ENCODE measurements at regions not wholly inside any gene's neighbourhood (a gene's known extent, or its start where the extent isn't known, plus 50 kb on each side); places are given as distances from the start of the nearest gene placed in this dataset.

DNA sequence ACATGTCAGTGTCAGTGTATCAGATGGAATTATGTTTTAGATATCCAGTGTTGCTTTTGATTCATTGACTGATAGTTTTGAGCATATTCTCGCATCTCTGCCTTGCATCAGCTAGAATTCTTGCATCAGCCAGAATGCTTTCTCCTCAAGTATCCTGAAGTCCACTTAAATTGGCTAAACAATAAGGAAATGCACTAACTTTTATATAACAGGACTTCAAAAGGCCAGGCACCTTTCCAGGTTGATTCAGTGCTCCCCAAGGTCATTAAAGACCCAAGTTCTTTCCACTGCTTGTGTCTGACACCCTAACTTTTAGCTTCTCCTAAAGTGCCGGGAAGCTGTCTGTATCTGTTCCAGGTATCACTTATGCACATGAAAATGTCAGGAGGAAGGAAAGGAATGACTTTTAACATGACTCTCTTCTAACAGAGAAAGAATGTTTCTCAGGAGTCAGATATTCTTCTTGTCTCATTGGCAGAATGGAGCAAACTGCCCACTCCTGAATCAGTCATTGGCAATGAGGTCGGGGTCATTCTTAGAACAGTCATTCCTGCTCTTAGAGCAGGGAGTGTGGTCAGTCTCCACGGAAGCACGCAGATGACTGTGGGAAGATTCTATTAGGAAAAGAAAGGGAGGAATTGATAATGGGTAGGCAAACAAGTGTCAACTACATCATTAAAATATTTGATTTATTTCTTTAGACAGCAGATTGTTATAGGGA, 92.9 kb upstream of the TLL1 start:
- Histone ChIP-seq H3K4me2 (ENCODE audit: extremely low read depth, insufficient read depth, low read length) (no peak overlapping the region), H3K36me3 (ENCODE audit: control insufficient read depth, insufficient read depth, low read length) (no peaks in the 10 kb centered on the region), H3K79me2 (ENCODE audit: control insufficient read depth, insufficient read depth, low read length) (no peaks in the 10 kb centered on the region), H4K20me1 (ENCODE audit: control insufficient read depth, extremely low read depth, insufficient read depth, low read length) (no peaks in the 10 kb centered on the region), H3K27ac (ENCODE audit: insufficient read depth, low read length) (no peak overlapping the region), H3K9ac (ENCODE audit: insufficient read depth, low read length) (no peak overlapping the region), H2AFZ (ENCODE audit: low read length) (no peak overlapping the region), H3K9me3 (ENCODE audit: control insufficient read depth, insufficient read depth, low read depth, low read length) (no peaks in the 10 kb centered on the region), H3K4me1 (ENCODE audit: control insufficient read depth, extremely low read depth, insufficient read depth, low read length) (no peaks in the 10 kb centered on the region), H3K4me3 (replicated peaks in 1 of 4; ENCODE audit: control extremely low read depth in 1 of 4, insufficient read depth in 1 of 4, low read depth in 3 of 4, low read length in 4 of 4) (no peak overlapping the region), H3K27me3 (ENCODE audit: control insufficient read depth, insufficient read depth, low read length) (no peaks in the 10 kb centered on the region)
- DNase-seq (ENCODE audit: low read depth in 2 of 2): peak; percentile 2 to 48
- no peak for TF ChIP-seq EZH2 (IDR thresholded peaks at IDR 0.05; ENCODE audit: low read length, missing control alignments)
- TF ChIP-seq, protein P1, sequence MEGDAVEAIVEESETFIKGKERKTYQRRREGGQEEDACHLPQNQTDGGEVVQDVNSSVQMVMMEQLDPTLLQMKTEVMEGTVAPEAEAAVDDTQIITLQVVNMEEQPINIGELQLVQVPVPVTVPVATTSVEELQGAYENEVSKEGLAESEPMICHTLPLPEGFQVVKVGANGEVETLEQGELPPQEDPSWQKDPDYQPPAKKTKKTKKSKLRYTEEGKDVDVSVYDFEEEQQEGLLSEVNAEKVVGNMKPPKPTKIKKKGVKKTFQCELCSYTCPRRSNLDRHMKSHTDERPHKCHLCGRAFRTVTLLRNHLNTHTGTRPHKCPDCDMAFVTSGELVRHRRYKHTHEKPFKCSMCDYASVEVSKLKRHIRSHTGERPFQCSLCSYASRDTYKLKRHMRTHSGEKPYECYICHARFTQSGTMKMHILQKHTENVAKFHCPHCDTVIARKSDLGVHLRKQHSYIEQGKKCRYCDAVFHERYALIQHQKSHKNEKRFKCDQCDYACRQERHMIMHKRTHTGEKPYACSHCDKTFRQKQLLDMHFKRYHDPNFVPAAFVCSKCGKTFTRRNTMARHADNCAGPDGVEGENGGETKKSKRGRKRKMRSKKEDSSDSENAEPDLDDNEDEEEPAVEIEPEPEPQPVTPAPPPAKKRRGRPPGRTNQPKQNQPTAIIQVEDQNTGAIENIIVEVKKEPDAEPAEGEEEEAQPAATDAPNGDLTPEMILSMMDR (conservative IDR thresholded peaks at IDR 0.05 in 1 of 2, IDR thresholded peaks at IDR 0.05 in 1 of 2; ENCODE audit: low read depth in 1 of 2, low read length in 2 of 2): no peak

DNA sequence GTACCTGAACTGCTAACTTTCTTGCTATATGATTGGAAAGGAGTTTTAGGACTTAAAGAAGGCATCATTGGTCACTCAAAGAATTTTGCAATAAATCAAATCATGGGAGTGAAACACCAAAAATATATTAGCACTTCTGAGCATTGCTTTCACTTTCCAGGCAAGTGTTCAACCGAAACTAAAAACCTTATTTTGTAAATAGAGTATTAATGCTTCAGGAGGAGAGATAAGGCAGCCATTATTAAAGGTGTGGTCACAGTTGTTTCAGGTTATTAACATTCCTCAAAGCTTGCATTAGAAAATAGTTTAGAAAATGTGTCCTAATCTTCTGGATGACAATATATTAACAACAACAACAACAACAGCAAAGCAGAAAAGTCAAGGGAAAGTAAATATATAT, 92.3 kb upstream of the TLL1 start:
- Histone ChIP-seq H3K4me2 (ENCODE audit: extremely low read depth, insufficient read depth, low read length) (no peak overlapping the region), H3K9me3 (ENCODE audit: control insufficient read depth, insufficient read depth, low read depth, low read length) (no peaks in the 10 kb centered on the region), H3K4me3 (replicated peaks in 1 of 4; ENCODE audit: control extremely low read depth in 1 of 4, insufficient read depth in 1 of 4, low read depth in 3 of 4, low read length in 4 of 4) (no peak overlapping the region), H3K4me1 (ENCODE audit: control insufficient read depth, extremely low read depth, insufficient read depth, low read length) (no peaks in the 10 kb centered on the region), H3K79me2 (ENCODE audit: control insufficient read depth, insufficient read depth, low read length) (no peaks in the 10 kb centered on the region), H3K9ac (ENCODE audit: insufficient read depth, low read length) (no peak overlapping the region), H2AFZ (ENCODE audit: low read length) (no peak overlapping the region), H4K20me1 (ENCODE audit: control insufficient read depth, extremely low read depth, insufficient read depth, low read length) (no peaks in the 10 kb centered on the region), H3K27me3 (ENCODE audit: control insufficient read depth, insufficient read depth, low read length) (no peaks in the 10 kb centered on the region), H3K27ac (ENCODE audit: insufficient read depth, low read length) (no peak overlapping the region), H3K36me3 (ENCODE audit: control insufficient read depth, insufficient read depth, low read length) (no peaks in the 10 kb centered on the region)
- no peak for TF ChIP-seq EZH2 (IDR thresholded peaks at IDR 0.05; ENCODE audit: low read length, missing control alignments)
- TF ChIP-seq, protein P1 (conservative IDR thresholded peaks at IDR 0.05 in 1 of 2, IDR thresholded peaks at IDR 0.05 in 1 of 2; ENCODE audit: low read depth in 1 of 2, low read length in 2 of 2): no peak
- DNase-seq (ENCODE audit: low read depth in 2 of 2): no peak

DNA sequence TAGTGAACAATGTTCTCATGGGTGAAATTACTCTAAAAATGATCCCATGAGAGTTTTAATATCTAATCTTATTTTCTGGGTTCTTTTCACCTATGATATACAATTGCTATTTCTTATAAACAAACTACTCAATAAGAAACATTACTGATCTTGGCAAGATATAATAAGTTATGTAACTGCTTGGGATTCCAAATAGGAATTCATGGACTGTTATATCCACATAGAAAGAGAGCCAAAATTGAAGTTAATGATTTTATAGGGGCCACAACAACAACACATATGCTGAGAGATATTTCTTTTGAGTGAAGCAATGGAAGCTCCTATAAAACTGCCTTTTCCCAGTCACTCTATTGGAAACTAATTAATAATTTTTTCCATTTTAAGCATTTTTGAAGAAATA, 90.4 kb upstream of the TLL1 start:
- Histone ChIP-seq H3K36me3 (ENCODE audit: control insufficient read depth, insufficient read depth, low read length) (no peaks in the 10 kb centered on the region), H3K9me3 (ENCODE audit: control insufficient read depth, insufficient read depth, low read depth, low read length) (no peaks in the 10 kb centered on the region), H3K4me1 (ENCODE audit: control insufficient read depth, extremely low read depth, insufficient read depth, low read length) (no peaks in the 10 kb centered on the region), H3K4me2 (ENCODE audit: extremely low read depth, insufficient read depth, low read length) (no peak overlapping the region), H3K4me3 (replicated peaks in 1 of 4; ENCODE audit: control extremely low read depth in 1 of 4, insufficient read depth in 1 of 4, low read depth in 3 of 4, low read length in 4 of 4) (no peak overlapping the region), H3K79me2 (ENCODE audit: control insufficient read depth, insufficient read depth, low read length) (no peaks in the 10 kb centered on the region), H3K9ac (ENCODE audit: insufficient read depth, low read length) (no peak overlapping the region), H4K20me1 (ENCODE audit: control insufficient read depth, extremely low read depth, insufficient read depth, low read length) (no peaks in the 10 kb centered on the region), H3K27me3 (ENCODE audit: control insufficient read depth, insufficient read depth, low read length) (no peaks in the 10 kb centered on the region), H2AFZ (ENCODE audit: low read length) (no peak overlapping the region), H3K27ac (ENCODE audit: insufficient read depth, low read length) (no peak overlapping the region)
- TF ChIP-seq, protein P1 (conservative IDR thresholded peaks at IDR 0.05 in 1 of 2, IDR thresholded peaks at IDR 0.05 in 1 of 2; ENCODE audit: low read depth in 1 of 2, low read length in 2 of 2): no peak
- no peak for TF ChIP-seq EZH2 (IDR thresholded peaks at IDR 0.05; ENCODE audit: low read length, missing control alignments)
- no peak for DNase-seq (ENCODE audit: low read depth in 2 of 2)

All from fibroblast of lung (primary cell).